ENCODE measurements at regions not wholly inside any gene's neighbourhood (a gene's known extent, or its start where the extent isn't known, plus 50 kb on each side); places are given as distances from the start of the nearest gene placed in this dataset.
"Not testable (repeated sequence)": the region's sequence is repeated elsewhere in the genome, so short reads cannot be mapped to it uniquely, and the experiment has no call there.

GRCh38 chr21:9837946-9838737, 683.2 kb upstream of the TPTE start:
- no peak for DNase-seq (ENCODE audit: low read depth, low spot score)
- H3K4me1 ChIP-seq (ENCODE audit: insufficient read depth, insufficient read length), result no peaks in the 10 kb centered on the region
- no peak overlapping the region for H3K4me3 ChIP-seq (ENCODE audit: insufficient read length, low read depth)
- no peaks in the 10 kb centered on the region for H3K27me3 ChIP-seq (ENCODE audit: insufficient read depth, insufficient read length)
- H3K9ac ChIP-seq (ENCODE audit: insufficient read length, low read depth), result no peak overlapping the region
- H3K9me3 ChIP-seq (ENCODE audit: insufficient read depth, low read length), result peaks cover 14% of the 10 kb centered on the region; the same call in 1 of the 2 replicates
- H3K36me3 ChIP-seq (ENCODE audit: insufficient read depth, insufficient read length, low read length), result no peaks in the 10 kb centered on the region
- TF ChIP-seq SUZ12 (IDR thresholded peaks at IDR 0.05; ENCODE audit: extremely low read depth, insufficient read depth, insufficient read length) (no peak), ZNF274 (IDR thresholded peaks at IDR 0.05; ENCODE audit: low read depth, low read length) (no peak), YY1 (IDR thresholded peaks at IDR 0.05; ENCODE audit: insufficient read depth, insufficient read length) (no peak)

DNA sequence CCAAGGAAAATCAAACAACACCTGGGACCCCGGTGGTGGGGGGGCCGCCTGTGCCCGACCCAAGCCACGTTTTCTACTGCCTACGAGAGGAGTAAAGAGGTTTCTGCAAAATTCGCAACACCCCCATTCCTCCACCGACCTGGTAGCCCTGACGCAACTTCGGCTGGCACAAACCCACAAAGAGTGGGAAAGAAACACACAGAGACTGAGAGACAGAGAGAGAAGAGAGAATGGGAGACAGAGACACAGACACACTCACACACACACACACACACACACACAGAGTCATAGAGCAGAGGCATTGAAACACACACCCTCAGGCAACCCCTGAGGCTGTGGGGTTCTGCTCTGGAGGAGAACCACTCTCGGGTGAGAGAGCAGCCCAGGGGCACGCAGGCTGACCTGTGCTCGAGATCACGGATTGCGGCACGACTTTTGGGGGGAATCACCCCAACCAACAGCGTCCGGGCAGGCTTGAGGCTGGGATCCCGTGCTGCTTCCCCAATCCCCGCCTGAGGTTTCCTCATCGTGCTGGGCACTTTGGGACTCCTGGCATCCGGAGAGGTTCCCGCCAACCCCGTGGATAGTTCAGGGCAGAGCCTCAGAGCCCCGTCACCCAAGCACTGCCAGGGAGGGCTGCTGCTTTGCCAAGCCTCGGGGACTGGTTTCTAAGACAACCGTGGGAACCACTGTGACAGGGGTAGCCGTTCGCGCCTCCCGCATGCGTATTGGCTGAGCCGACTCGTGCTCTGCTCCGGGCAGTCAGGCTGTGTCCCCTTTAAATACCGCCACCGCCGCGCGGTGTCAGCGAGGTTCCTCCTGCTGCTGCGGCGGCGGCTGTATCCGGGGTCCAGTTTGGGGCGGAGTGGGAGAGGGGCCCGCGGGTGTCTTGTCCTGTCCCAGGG, 682.4 kb upstream of the TPTE start:
- no peak overlapping the region for H3K9ac ChIP-seq (ENCODE audit: insufficient read length, low read depth)
- DNase-seq (ENCODE audit: low read depth, low spot score), result no peak
- peaks cover 14% of the 10 kb centered on the region; the same call in 1 of the 2 replicates for H3K9me3 ChIP-seq (ENCODE audit: insufficient read depth, low read length)
- no peaks in the 10 kb centered on the region for H3K36me3 ChIP-seq (ENCODE audit: insufficient read depth, insufficient read length, low read length)
- TF ChIP-seq YY1 (IDR thresholded peaks at IDR 0.05; ENCODE audit: insufficient read depth, insufficient read length) (no peak), ZNF274 (IDR thresholded peaks at IDR 0.05; ENCODE audit: low read depth, low read length) (no peak), SUZ12 (IDR thresholded peaks at IDR 0.05; ENCODE audit: extremely low read depth, insufficient read depth, insufficient read length) (no peak)
- H3K4me3 ChIP-seq (ENCODE audit: insufficient read length, low read depth), result no peak overlapping the region
- no peaks in the 10 kb centered on the region for H3K27me3 ChIP-seq (ENCODE audit: insufficient read depth, insufficient read length)
- H3K4me1 ChIP-seq (ENCODE audit: insufficient read depth, insufficient read length), result no peaks in the 10 kb centered on the region

GRCh38 chr21:9844106-9844505, 677.3 kb upstream of the TPTE start:
- H3K9me3 ChIP-seq (ENCODE audit: insufficient read depth, low read length); H3K36me3 ChIP-seq (ENCODE audit: insufficient read depth, insufficient read length, low read length); H3K27me3 ChIP-seq (ENCODE audit: insufficient read depth, insufficient read length); H3K4me1 ChIP-seq (ENCODE audit: insufficient read depth, insufficient read length); H3K9ac ChIP-seq (ENCODE audit: insufficient read length, low read depth); DNase-seq (ENCODE audit: low read depth, low spot score); H3K4me3 ChIP-seq (ENCODE audit: insufficient read length, low read depth): not testable (repeated sequence)

DNA sequence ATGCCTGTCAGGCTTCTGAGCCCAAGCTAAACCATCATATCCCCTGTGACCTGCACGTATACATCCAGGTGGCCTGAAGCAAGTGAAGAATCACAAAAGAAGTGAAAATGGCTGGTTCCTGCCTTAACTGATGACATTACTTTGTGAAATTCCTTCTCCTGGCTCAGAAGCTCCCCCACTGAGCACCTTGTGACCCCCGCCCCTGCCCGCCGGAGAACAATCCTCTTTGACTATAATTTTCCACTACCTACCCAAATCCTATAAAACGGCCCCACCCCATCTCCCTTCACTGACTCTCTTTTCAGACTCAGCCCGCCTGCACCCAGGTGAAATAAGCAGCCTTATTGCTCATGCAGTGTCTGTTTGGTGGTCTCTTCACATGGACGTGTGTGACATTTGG, 673.9 kb upstream of the TPTE start:
- H3K4me1 ChIP-seq (ENCODE audit: insufficient read depth, insufficient read length); H3K27me3 ChIP-seq (ENCODE audit: insufficient read depth, insufficient read length); DNase-seq (ENCODE audit: low read depth, low spot score); H3K9me3 ChIP-seq (ENCODE audit: insufficient read depth, low read length); H3K4me3 ChIP-seq (ENCODE audit: insufficient read length, low read depth); H3K36me3 ChIP-seq (ENCODE audit: insufficient read depth, insufficient read length, low read length); H3K9ac ChIP-seq (ENCODE audit: insufficient read length, low read depth): not testable (repeated sequence)

- H3K27me3 ChIP-seq (ENCODE audit: insufficient read depth, insufficient read length); H3K9me3 ChIP-seq (ENCODE audit: insufficient read depth, low read length); H3K4me3 ChIP-seq (ENCODE audit: insufficient read length, low read depth); H3K9ac ChIP-seq (ENCODE audit: insufficient read length, low read depth); DNase-seq (ENCODE audit: low read depth, low spot score); H3K4me1 ChIP-seq (ENCODE audit: insufficient read depth, insufficient read length); H3K36me3 ChIP-seq (ENCODE audit: insufficient read depth, insufficient read length, low read length): not testable (repeated sequence)
Observed at GRCh38 chr21:9851166-9851565, 670.2 kb upstream of the TPTE start.

DNA sequence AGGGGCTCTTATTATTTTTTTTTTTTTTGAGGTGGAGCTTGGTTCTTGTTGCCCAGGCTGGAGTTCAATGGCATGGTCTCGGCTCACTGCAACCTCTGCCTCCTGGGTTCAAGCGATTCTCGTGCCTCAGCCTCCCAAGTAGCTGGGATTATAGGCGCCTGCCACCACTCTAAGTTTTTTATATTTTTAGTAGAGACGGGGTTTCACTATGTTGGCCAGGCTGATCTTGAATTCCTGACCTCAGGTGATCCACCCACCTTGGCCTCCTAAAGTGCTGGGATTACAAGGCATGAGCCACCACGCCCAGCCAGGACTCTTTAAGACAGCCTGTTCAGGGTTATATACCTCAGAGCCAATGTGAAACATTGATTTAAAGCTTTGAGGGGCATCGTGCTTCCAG, 669.7 kb upstream of the TPTE start:
- not testable (repeated sequence) for H3K27me3 ChIP-seq (ENCODE audit: insufficient read depth, insufficient read length)

DNA sequence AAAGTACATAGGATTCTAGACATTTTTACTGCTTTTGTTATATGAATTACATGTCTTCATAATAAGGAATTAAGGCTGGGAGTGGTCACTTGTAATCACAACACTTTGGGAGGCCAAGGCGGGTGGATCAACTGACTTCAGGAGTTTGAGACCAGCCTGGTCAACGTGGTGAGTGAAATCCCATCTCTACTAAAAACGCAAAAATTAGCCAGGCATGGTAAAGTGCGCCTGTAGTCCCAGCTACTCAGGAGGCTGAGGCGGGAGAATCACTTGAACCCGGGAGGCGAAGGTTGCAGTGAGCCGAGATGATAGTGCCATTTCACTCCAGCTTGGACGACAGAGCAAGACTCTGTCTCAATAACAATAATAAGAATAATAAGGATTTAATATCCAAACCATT, 663.8 kb upstream of the TPTE start:
- not testable (repeated sequence) for H3K4me1 ChIP-seq (ENCODE audit: insufficient read depth, insufficient read length); H3K36me3 ChIP-seq (ENCODE audit: insufficient read depth, insufficient read length, low read length); H3K9me3 ChIP-seq (ENCODE audit: insufficient read depth, low read length); DNase-seq (ENCODE audit: low read depth, low spot score); H3K27me3 ChIP-seq (ENCODE audit: insufficient read depth, insufficient read length); H3K4me3 ChIP-seq (ENCODE audit: insufficient read length, low read depth); H3K9ac ChIP-seq (ENCODE audit: insufficient read length, low read depth)

More for the DNA sequence above, 669.7 kb upstream of the TPTE start:
- H3K9me3 ChIP-seq (ENCODE audit: insufficient read depth, low read length); H3K9ac ChIP-seq (ENCODE audit: insufficient read length, low read depth); H3K4me3 ChIP-seq (ENCODE audit: insufficient read length, low read depth); DNase-seq (ENCODE audit: low read depth, low spot score); H3K36me3 ChIP-seq (ENCODE audit: insufficient read depth, insufficient read length, low read length); H3K4me1 ChIP-seq (ENCODE audit: insufficient read depth, insufficient read length): not testable (repeated sequence)

DNA sequence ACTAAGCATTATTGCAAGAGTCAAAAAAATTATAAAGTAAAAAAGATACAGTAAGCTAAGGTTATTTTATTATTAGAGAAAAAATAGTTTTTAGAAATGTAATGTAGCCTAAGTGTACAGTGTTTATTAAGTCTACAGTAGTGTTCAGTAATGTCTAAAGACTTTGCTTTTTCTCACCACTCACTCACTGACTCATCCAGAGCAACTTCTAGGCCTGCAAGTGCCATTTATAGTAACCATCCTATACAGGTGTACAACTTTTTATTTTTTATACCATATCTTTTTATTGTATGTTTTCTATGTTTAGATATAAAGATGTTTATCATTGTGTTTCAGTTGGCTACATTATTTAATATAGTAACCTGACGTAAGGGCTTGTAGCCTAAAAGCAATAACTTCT, 661.5 kb upstream of the TPTE start:
- not testable (repeated sequence) for DNase-seq (ENCODE audit: low read depth, low spot score); H3K4me3 ChIP-seq (ENCODE audit: insufficient read length, low read depth); H3K27me3 ChIP-seq (ENCODE audit: insufficient read depth, insufficient read length); H3K4me1 ChIP-seq (ENCODE audit: insufficient read depth, insufficient read length); H3K36me3 ChIP-seq (ENCODE audit: insufficient read depth, insufficient read length, low read length); H3K9ac ChIP-seq (ENCODE audit: insufficient read length, low read depth)
- peaks cover 19% of the 10 kb centered on the region for H3K9me3 ChIP-seq (ENCODE audit: insufficient read depth, low read length)

GRCh38 chr21:9862456-9862855, 658.9 kb upstream of the TPTE start:
- H3K27me3 ChIP-seq (ENCODE audit: insufficient read depth, insufficient read length); H3K36me3 ChIP-seq (ENCODE audit: insufficient read depth, insufficient read length, low read length); H3K4me1 ChIP-seq (ENCODE audit: insufficient read depth, insufficient read length); H3K9ac ChIP-seq (ENCODE audit: insufficient read length, low read depth); DNase-seq (ENCODE audit: low read depth, low spot score); H3K4me3 ChIP-seq (ENCODE audit: insufficient read length, low read depth): not testable (repeated sequence)
- peaks cover 32% of the 10 kb centered on the region for H3K9me3 ChIP-seq (ENCODE audit: insufficient read depth, low read length)

- H3K4me3 ChIP-seq (ENCODE audit: insufficient read length, low read depth); H3K9ac ChIP-seq (ENCODE audit: insufficient read length, low read depth); H3K4me1 ChIP-seq (ENCODE audit: insufficient read depth, insufficient read length); DNase-seq (ENCODE audit: low read depth, low spot score); H3K27me3 ChIP-seq (ENCODE audit: insufficient read depth, insufficient read length); H3K36me3 ChIP-seq (ENCODE audit: insufficient read depth, insufficient read length, low read length): not testable (repeated sequence)
- peaks cover 21% of the 10 kb centered on the region for H3K9me3 ChIP-seq (ENCODE audit: insufficient read depth, low read length)
Observed at GRCh38 chr21:9867815-9868214, 653.6 kb upstream of the TPTE start.

GRCh38 chr21:9873096-9873495, 648.3 kb upstream of the TPTE start:
- H3K27me3 ChIP-seq (ENCODE audit: insufficient read depth, insufficient read length); H3K9me3 ChIP-seq (ENCODE audit: insufficient read depth, low read length); H3K36me3 ChIP-seq (ENCODE audit: insufficient read depth, insufficient read length, low read length); H3K9ac ChIP-seq (ENCODE audit: insufficient read length, low read depth); H3K4me1 ChIP-seq (ENCODE audit: insufficient read depth, insufficient read length); H3K4me3 ChIP-seq (ENCODE audit: insufficient read length, low read depth); DNase-seq (ENCODE audit: low read depth, low spot score): not testable (repeated sequence)
